NT2/D1 (cell line): ENCODE measurements at regions not wholly inside any gene's neighbourhood (a gene's known extent, or its start where the extent isn't known, plus 50 kb on each side); places are given as distances from the start of the nearest gene placed in this dataset.

Experiments
- YY1 ChIP-seq: IDR thresholded peaks from 2 replicates; pipeline ENCODE4 v1.6.1; 2011; ENCODE audit not compliant: insufficient read length, insufficient read depth
- ZNF274 ChIP-seq: IDR thresholded peaks from 2 replicates; pipeline ENCODE4 v1.6.1; 2011; ENCODE audit warnings: mild to moderate bottlenecking, low read depth, low read length

GRCh38 chr1:220457957-220458609 is 69.9 kb upstream of the MARK1 start:
- TF ChIP-seq YY1: no peak
- no peak for TF ChIP-seq ZNF274
